HCT116 (cell line): ENCODE measurements at regions not wholly inside any gene's neighbourhood (a gene's known extent, or its start where the extent isn't known, plus 50 kb on each side); places are given as distances from the start of the nearest gene placed in this dataset.

Experiments
- ATAC-seq: fragments of 200-7000 bp; cut with Tn5 transposase; 2 replicates; pipeline ENCODE4 v1.9.1; 2020; ENCODE audit warnings: mild to moderate bottlenecking, moderate library complexity
- BruUV-seq: library from RNA; stranded (reverse); fragments of 400-500 nt; replicated peaks from 2 replicates; lab custom pipeline; 2021; lab: Mats Ljungman, UMichigan
- CTCF ChIA-PET: fragments of 300-600 bp; sonication (Branson Sonifier 250); formaldehyde crosslinking; loops from one replicate; lab custom pipeline; 2021; ENCODE audit warnings: antibody characterized with exemption; lab: Charles Lee
- POLR2A ChIA-PET: fragments of 300-600, 350-600 bp; sonication (Branson Sonifier 250); formaldehyde crosslinking; loops from one replicate; lab custom pipeline; 2021; ENCODE audit warnings: antibody characterized with exemption; lab: Charles Lee
- RAD21 ChIA-PET, 2 experiments: fragments of 300-600 bp; sonication (Branson Sonifier 250); formaldehyde crosslinking; loops; one replicate each; lab custom pipeline; 2023; ENCODE audit warnings: low total read pairs in 2 of 2; ENCODE audit not compliant: uncharacterized antibody in 2 of 2, unreplicated experiment in 2 of 2, low non-redundant PET in 1 of 2; lab: Charles Lee
- DNase-seq: peaks from one replicate; pipeline ENCODE4 v3.0.0-alpha.2; 2010; ENCODE audit warnings: low read depth, low spot score
- H2AFZ ChIP-seq: fragments of 200-600 bp; shearing (Covaris generic), sonication (generic); 2 replicates; pipeline ENCODE4 v1.6.1; 2017; ENCODE audit warnings: low read depth, mixed run types, mixed read lengths, antibody characterized with exemption, low read length; ENCODE audit not compliant: poor library complexity, severe bottlenecking
- H3K27ac ChIP-seq: 2 replicates; pipeline ENCODE4 v1.5.1; 2012; ENCODE audit warnings: low read depth, low read length
- H3K27me3 ChIP-seq: fragments of 200-600 bp; sonication (generic); 2 replicates; pipeline ENCODE4 v1.6.1; 2016; ENCODE audit warnings: mixed run types, low read length, mixed read lengths; ENCODE audit not compliant: insufficient read depth
- H3K36me3 ChIP-seq, 2 experiments: fragments of 200-500 bp in 1 of 2; fragments of 200-600 bp in 1 of 2; sonication (Bioruptor generic) in 1 of 2; sonication (generic) in 1 of 2; 2 replicates each; pipeline versions ENCODE4 v1.5.1 to v1.6.1; 2014 to 2016; ENCODE audit warnings: low read length in 2 of 2, inconsistent platforms in 1 of 2, mixed read lengths in 1 of 2, mixed run types in 1 of 2; ENCODE audit not compliant: insufficient read depth in 2 of 2, control insufficient read depth in 1 of 2
- H3K4me1 ChIP-seq, 2 experiments: fragments of 200-600 bp in 1 of 2; sonication (generic) in 1 of 2; 2 replicates each; pipeline versions ENCODE4 v1.5.1 to v1.6.1; 2012 to 2017; ENCODE audit warnings: low read length in 2 of 2, inconsistent platforms in 1 of 2, mild to moderate bottlenecking in 1 of 2, mixed read lengths in 1 of 2, mixed run types in 1 of 2, moderate library complexity in 1 of 2; ENCODE audit not compliant: insufficient read depth in 2 of 2, control insufficient read depth in 1 of 2
- H3K4me2 ChIP-seq: fragments of 200-600 bp; sonication (generic); 2 replicates; pipeline ENCODE4 v1.6.1; 2017; ENCODE audit warnings: mixed run types, low read length, mixed read lengths
- H3K4me3 ChIP-seq, 2 experiments: fragments of 200-600 bp in 1 of 2; sonication (generic) in 1 of 2; replicated peaks in 1 of 2; 2 replicates each; pipeline ENCODE4 v1.5.1; 2011 to 2016; ENCODE audit warnings: low read length in 2 of 2, control low read depth in 1 of 2, low read depth in 1 of 2, mild to moderate bottlenecking in 1 of 2, mixed read lengths in 1 of 2, mixed run types in 1 of 2
- H3K79me2 ChIP-seq: fragments of 200-600 bp; sonication (generic); 2 replicates; pipeline ENCODE4 v1.6.1; 2017; ENCODE audit warnings: mild to moderate bottlenecking, mixed run types, low read length, moderate library complexity, mixed read lengths; ENCODE audit not compliant: insufficient read depth
- H3K9ac ChIP-seq: fragments of 200-600 bp; sonication (generic); 2 replicates; pipeline ENCODE4 v1.6.1; 2016; ENCODE audit warnings: low read length, mixed read lengths
- H3K9me2 ChIP-seq: fragments of 200-600 bp; sonication (generic), shearing (Covaris generic); 2 replicates; pipeline ENCODE4 v1.6.1; 2017; ENCODE audit warnings: mixed run types, mild to moderate bottlenecking, moderate library complexity; ENCODE audit not compliant: insufficient read depth
- H3K9me3 ChIP-seq, 2 experiments: fragments of 200-500 bp in 1 of 2; fragments of 200-600 bp in 1 of 2; sonication (Bioruptor generic) in 1 of 2; sonication (generic) in 1 of 2; 2 replicates each; pipeline ENCODE4 v1.6.1; 2014 to 2017; ENCODE audit warnings: low read length in 2 of 2, mixed read lengths in 2 of 2, inconsistent platforms in 1 of 2, low read depth in 1 of 2, mild to moderate bottlenecking in 1 of 2, mixed run types in 1 of 2, moderate library complexity in 1 of 2; ENCODE audit not compliant: control insufficient read depth in 1 of 2, insufficient read depth in 1 of 2
- H4K20me1 ChIP-seq: fragments of 200-600 bp; sonication (generic), shearing (Covaris generic); 2 replicates; pipeline ENCODE4 v1.6.1; 2017; ENCODE audit warnings: mixed run types, mild to moderate bottlenecking, moderate library complexity; ENCODE audit not compliant: insufficient read depth
- CBX3 ChIP-seq: IDR thresholded peaks from 2 replicates; pipeline ENCODE4 v1.6.1; 2012; ENCODE audit warnings: low read depth
- EGR1 ChIP-seq: IDR thresholded peaks from 2 replicates; pipeline ENCODE4 v1.6.1; 2012; ENCODE audit warnings: low read depth
- ELF1 ChIP-seq: IDR thresholded peaks from 2 replicates; pipeline ENCODE4 v1.6.1; 2012; ENCODE audit warnings: low read depth, borderline replicate concordance
- EZH2 ChIP-seq: fragments of 200-600 bp; sonication (generic); IDR thresholded peaks from 2 replicates; pipeline ENCODE4 v1.6.1; 2017; ENCODE audit warnings: antibody characterized with exemption, mixed run types
- EZH2phosphoT487 ChIP-seq: fragments of 200-600 bp; IDR thresholded peaks from 2 replicates; pipeline ENCODE4 v1.6.1; 2018; ENCODE audit warnings: antibody characterized with exemption, borderline replicate concordance
- FOSL1 ChIP-seq: IDR thresholded peaks from 2 replicates; pipeline ENCODE4 v1.6.1; 2012; ENCODE audit warnings: low read depth
- POLR2AphosphoS5 ChIP-seq: IDR thresholded peaks from 2 replicates; pipeline ENCODE4 v1.6.1; 2011; ENCODE audit warnings: mild to moderate bottlenecking, low read depth, low read length, moderate library complexity
- RAD21 ChIP-seq: IDR thresholded peaks from 2 replicates; pipeline ENCODE4 v1.6.1; 2012; ENCODE audit warnings: low read depth, mild to moderate bottlenecking
- SIN3A ChIP-seq: IDR thresholded peaks from 2 replicates; pipeline ENCODE4 v1.6.1; 2012; ENCODE audit warnings: low read depth
- SP1 ChIP-seq: IDR thresholded peaks from 2 replicates; pipeline ENCODE4 v1.6.1; 2012; ENCODE audit warnings: low read depth
- SRF ChIP-seq: IDR thresholded peaks from 2 replicates; pipeline ENCODE4 v1.6.1; 2012; ENCODE audit warnings: low read depth
- TCF7L2 ChIP-seq: IDR thresholded peaks from 2 replicates; pipeline ENCODE4 v1.7.0; 2011; ENCODE audit warnings: borderline replicate concordance, inconsistent platforms; ENCODE audit not compliant: insufficient read depth, insufficient read length; ENCODE audit errors: extremely low read depth
- YY1 ChIP-seq: IDR thresholded peaks from 2 replicates; pipeline ENCODE4 v1.6.1; 2011; ENCODE audit warnings: low read length, low read depth, moderate library complexity, mild to moderate bottlenecking; ENCODE audit not compliant: insufficient replicate concordance; ENCODE audit errors: extremely low read depth
- ZFX ChIP-seq: fragments of 450-650 bp; IDR thresholded peaks from 2 replicates; pipeline ENCODE4 v1.6.1; 2017
- ZNF274 ChIP-seq: fragments of 200-500 bp; sonication (Bioruptor generic); IDR thresholded peaks from 2 replicates; pipeline ENCODE4 v1.6.1; 2014; ENCODE audit warnings: mild to moderate bottlenecking, low read depth, low read length, inconsistent platforms
- intact Hi-C: fragments of 100-400 bp; cut with micrococcal nuclease; formaldehyde crosslinking; loops from 2 replicates; pipeline ENCODE4 v1.10.0; 2022
- TF ChIP-seq, protein P1 (sequence below): IDR thresholded peaks from 2 replicates; pipeline ENCODE4 v1.6.1; 2011; ENCODE audit warnings: mild to moderate bottlenecking, low read length, moderate library complexity; ENCODE audit not compliant: insufficient replicate concordance; ENCODE audit errors: extremely low read depth
- TF ChIP-seq, protein P2 (sequence below), 3 experiments: fragments of 200-600 bp in 1 of 3; sonication (generic) in 1 of 3; IDR thresholded peaks in 2 of 3; conservative IDR thresholded peaks in 1 of 3; 2 replicates each; pipeline ENCODE4 v1.5.1; 2012 to 2017; ENCODE audit warnings: low read depth in 2 of 3, low read length in 2 of 3, antibody characterized with exemption in 1 of 3, borderline replicate concordance in 1 of 3, control low read depth in 1 of 3, mild to moderate bottlenecking in 1 of 3, mixed read lengths in 1 of 3, mixed run types in 1 of 3, moderate library complexity in 1 of 3; ENCODE audit not compliant: insufficient read depth in 1 of 3
- TF ChIP-seq, protein P3 (sequence below): IDR thresholded peaks from 2 replicates; pipeline ENCODE4 v1.6.1; 2012
- TF ChIP-seq, protein P4 (sequence below): IDR thresholded peaks from 2 replicates; pipeline ENCODE4 v1.6.1; 2012

GRCh38 chr20:52076164-52076563, 115.4 kb downstream of the ZFP64 start:
- H4K20me1 ChIP-seq: no peaks in the 10 kb centered on the region
- no peaks in the 10 kb centered on the region for H3K27me3 ChIP-seq
- H3K27ac ChIP-seq: no peak overlapping the region
- H3K9me3 ChIP-seq: no peaks in the 10 kb centered on the region
- no peak overlapping the region for H2AFZ ChIP-seq
- H3K4me2 ChIP-seq: no peak overlapping the region
- H3K79me2 ChIP-seq: no peaks in the 10 kb centered on the region
- no TSS peak for BruUV-seq
- H3K4me3 ChIP-seq: no peak overlapping the region
- no peaks in the 10 kb centered on the region for H3K36me3 ChIP-seq
- ChIA-PET CTCF (no interaction called here), RAD21 (no interaction called here)
- intact Hi-C loops: no loop called here
- no peak overlapping the region for H3K9ac ChIP-seq
- ATAC-seq: no peak
- DNase-seq: no peak
- no peaks in the 10 kb centered on the region for H3K4me1 ChIP-seq
- no peak for TF ChIP-seq EZH2phosphoT487
- no peak for TF ChIP-seq TCF7L2
- TF ChIP-seq SRF: no peak
- TF ChIP-seq EGR1: no peak
- no peak for TF ChIP-seq CBX3
- no peak for TF ChIP-seq ELF1
- TF ChIP-seq, protein P1, sequence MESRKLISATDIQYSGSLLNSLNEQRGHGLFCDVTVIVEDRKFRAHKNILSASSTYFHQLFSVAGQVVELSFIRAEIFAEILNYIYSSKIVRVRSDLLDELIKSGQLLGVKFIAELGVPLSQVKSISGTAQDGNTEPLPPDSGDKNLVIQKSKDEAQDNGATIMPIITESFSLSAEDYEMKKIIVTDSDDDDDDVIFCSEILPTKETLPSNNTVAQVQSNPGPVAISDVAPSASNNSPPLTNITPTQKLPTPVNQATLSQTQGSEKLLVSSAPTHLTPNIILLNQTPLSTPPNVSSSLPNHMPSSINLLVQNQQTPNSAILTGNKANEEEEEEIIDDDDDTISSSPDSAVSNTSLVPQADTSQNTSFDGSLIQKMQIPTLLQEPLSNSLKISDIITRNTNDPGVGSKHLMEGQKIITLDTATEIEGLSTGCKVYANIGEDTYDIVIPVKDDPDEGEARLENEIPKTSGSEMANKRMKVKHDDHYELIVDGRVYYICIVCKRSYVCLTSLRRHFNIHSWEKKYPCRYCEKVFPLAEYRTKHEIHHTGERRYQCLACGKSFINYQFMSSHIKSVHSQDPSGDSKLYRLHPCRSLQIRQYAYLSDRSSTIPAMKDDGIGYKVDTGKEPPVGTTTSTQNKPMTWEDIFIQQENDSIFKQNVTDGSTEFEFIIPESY: no peak
- TF ChIP-seq FOSL1: no peak
- TF ChIP-seq ZNF274: no peak
- no peak for TF ChIP-seq ZFX
- no peak for TF ChIP-seq EZH2
- TF ChIP-seq, protein P2, sequence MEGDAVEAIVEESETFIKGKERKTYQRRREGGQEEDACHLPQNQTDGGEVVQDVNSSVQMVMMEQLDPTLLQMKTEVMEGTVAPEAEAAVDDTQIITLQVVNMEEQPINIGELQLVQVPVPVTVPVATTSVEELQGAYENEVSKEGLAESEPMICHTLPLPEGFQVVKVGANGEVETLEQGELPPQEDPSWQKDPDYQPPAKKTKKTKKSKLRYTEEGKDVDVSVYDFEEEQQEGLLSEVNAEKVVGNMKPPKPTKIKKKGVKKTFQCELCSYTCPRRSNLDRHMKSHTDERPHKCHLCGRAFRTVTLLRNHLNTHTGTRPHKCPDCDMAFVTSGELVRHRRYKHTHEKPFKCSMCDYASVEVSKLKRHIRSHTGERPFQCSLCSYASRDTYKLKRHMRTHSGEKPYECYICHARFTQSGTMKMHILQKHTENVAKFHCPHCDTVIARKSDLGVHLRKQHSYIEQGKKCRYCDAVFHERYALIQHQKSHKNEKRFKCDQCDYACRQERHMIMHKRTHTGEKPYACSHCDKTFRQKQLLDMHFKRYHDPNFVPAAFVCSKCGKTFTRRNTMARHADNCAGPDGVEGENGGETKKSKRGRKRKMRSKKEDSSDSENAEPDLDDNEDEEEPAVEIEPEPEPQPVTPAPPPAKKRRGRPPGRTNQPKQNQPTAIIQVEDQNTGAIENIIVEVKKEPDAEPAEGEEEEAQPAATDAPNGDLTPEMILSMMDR (IDR thresholded peaks at IDR 0.05 in 2 of 3, conservative IDR thresholded peaks at IDR 0.05 in 1 of 3; ENCODE audit: borderline replicate concordance in 1 of 3, insufficient read depth in 1 of 3, low read depth in 2 of 3, low read length in 2 of 3): no peak
- no peak for TF ChIP-seq SP1
- no peak for TF ChIP-seq POLR2AphosphoS5
- no peak for TF ChIP-seq SIN3A
- TF ChIP-seq, protein P3, sequence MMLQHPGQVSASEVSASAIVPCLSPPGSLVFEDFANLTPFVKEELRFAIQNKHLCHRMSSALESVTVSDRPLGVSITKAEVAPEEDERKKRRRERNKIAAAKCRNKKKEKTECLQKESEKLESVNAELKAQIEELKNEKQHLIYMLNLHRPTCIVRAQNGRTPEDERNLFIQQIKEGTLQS: no peak
- TF ChIP-seq RAD21: no peak
- no peak for TF ChIP-seq YY1
- TF ChIP-seq, protein P4, sequence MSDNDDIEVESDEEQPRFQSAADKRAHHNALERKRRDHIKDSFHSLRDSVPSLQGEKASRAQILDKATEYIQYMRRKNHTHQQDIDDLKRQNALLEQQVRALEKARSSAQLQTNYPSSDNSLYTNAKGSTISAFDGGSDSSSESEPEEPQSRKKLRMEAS: no peak
- TF ChIP-seq, all 23 proteins: peak for 0
- H3K9me2 ChIP-seq: no peaks in the 10 kb centered on the region
- POLR2A ChIA-PET: no interaction called here
